Upper lobe of left lung (tissue), 6 donors: ENCODE measurements at regions not wholly inside any gene's neighbourhood (a gene's known extent, or its start where the extent isn't known, plus 50 kb on each side); places are given as distances from the start of the nearest gene placed in this dataset.
"Not testable (repeated sequence)": the region's sequence is repeated elsewhere in the genome, so short reads cannot be mapped to it uniquely, and the experiment has no call there.

Experiments
- ATAC-seq, 2 donors: fragments of 200-7000 bp; cut with Tn5 transposase; one replicate each; pipeline ENCODE4 v1.9.1; 2022; ENCODE audit warnings: mild to moderate bottlenecking in 2 of 2, moderate library complexity in 2 of 2; ENCODE audit not compliant: low FRiP score in 2 of 2
- DNase-seq, 2 donors: peaks; one replicate each; pipeline ENCODE4 v3.0.0-alpha.2; 2019 to 2020
- H3K27ac ChIP-seq, 4 donors: fragments of 200-600 bp; sonication (generic); one replicate each; pipeline ENCODE4 v1.5.1; 2016 to 2019
- H3K27me3 ChIP-seq, 4 donors: fragments of 200-600 bp; sonication (generic); one replicate each; pipeline ENCODE4 v1.5.1; 2017 to 2019
- H3K36me3 ChIP-seq, 4 donors: fragments of 200-600 bp; sonication (generic); one replicate each; pipeline ENCODE4 v1.5.1; 2016 to 2019
- H3K4me1 ChIP-seq, 4 donors: fragments of 200-600 bp; sonication (generic); one replicate each; pipeline ENCODE4 v1.5.1; 2018 to 2019
- H3K4me3 ChIP-seq, 4 donors: fragments of 200-600 bp; sonication (generic); one replicate each; pipeline ENCODE4 v1.5.1; 2017 to 2019; ENCODE audit warnings: mild to moderate bottlenecking in 2 of 4, moderate library complexity in 1 of 4
- H3K9me3 ChIP-seq, 4 donors: fragments of 200-600 bp; sonication (generic); one replicate each; pipeline ENCODE4 v1.5.1; 2018 to 2019
- EP300 ChIP-seq, 4 donors: sonication (generic); formaldehyde crosslinking; IDR thresholded peaks; one replicate each; pipeline ENCODE4 v1.5.1; 2017; ENCODE audit warnings: antibody characterized with exemption in 4 of 4, control low read depth in 2 of 4
- POLR2A ChIP-seq, 4 donors: fragments of 450-650 bp; IDR thresholded peaks; one replicate each; pipeline ENCODE4 v1.5.1; 2016 to 2017; ENCODE audit warnings: antibody characterized with exemption in 4 of 4, mild to moderate bottlenecking in 2 of 4
- POLR2AphosphoS5 ChIP-seq, 2 donors: sonication (generic); formaldehyde crosslinking; IDR thresholded peaks; one replicate each; pipeline ENCODE4 v1.5.1; 2017; ENCODE audit warnings: antibody characterized with exemption in 2 of 2
- WGBS, 2 donors: methylation state at CpG; one replicate each; pipeline ENCODE4 v1.1.5; 2017 to 2018; 5-methylcytosine and 5-hydroxymethylcytosine counted together
- TF ChIP-seq, protein P1 (sequence below), 6 experiments: fragments of 450-650 bp in 4 of 6; fragments of 200-600 bp in 2 of 6; sonication (generic) in 2 of 6; IDR thresholded peaks; one replicate each; pipeline ENCODE4 v1.5.1; 2016 to 2019; ENCODE audit warnings: antibody characterized with exemption in 6 of 6
- donor health status: DM: no; HTN: no; CAD: no; lungs with moderate emphysema.
- donor health status: DM: no; HTN: yes; CAD: no; lungs with severe emphysema.

DNA sequence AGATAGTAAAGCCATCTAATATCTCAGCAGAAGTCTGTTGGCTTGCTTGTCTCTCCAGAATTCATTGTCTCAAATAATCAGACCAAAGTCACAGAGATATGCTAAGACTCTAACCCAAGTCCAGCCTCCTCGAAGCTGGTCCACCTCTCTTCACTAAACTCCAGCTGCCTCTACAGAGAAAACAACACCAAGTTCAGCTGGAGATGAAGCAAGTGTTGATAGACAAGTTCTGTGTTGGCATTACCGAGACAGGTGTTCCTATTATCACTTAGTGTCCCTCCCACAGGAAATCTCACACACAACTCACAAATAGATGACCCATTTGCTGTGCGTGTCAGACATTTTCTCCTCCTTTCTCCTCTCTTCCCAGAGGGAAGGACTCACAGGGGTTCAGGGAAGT is 164.4 kb upstream of the ANKFN1 start:
- no peak for TF ChIP-seq EP300 (IDR thresholded peaks at IDR 0.05)
- TF ChIP-seq, protein P1, sequence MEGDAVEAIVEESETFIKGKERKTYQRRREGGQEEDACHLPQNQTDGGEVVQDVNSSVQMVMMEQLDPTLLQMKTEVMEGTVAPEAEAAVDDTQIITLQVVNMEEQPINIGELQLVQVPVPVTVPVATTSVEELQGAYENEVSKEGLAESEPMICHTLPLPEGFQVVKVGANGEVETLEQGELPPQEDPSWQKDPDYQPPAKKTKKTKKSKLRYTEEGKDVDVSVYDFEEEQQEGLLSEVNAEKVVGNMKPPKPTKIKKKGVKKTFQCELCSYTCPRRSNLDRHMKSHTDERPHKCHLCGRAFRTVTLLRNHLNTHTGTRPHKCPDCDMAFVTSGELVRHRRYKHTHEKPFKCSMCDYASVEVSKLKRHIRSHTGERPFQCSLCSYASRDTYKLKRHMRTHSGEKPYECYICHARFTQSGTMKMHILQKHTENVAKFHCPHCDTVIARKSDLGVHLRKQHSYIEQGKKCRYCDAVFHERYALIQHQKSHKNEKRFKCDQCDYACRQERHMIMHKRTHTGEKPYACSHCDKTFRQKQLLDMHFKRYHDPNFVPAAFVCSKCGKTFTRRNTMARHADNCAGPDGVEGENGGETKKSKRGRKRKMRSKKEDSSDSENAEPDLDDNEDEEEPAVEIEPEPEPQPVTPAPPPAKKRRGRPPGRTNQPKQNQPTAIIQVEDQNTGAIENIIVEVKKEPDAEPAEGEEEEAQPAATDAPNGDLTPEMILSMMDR (IDR thresholded peaks at IDR 0.05): no peak
- no peak for TF ChIP-seq POLR2AphosphoS5 (IDR thresholded peaks at IDR 0.05)
- TF ChIP-seq POLR2A (IDR thresholded peaks at IDR 0.05): no peak
- Histone ChIP-seq H3K27me3 (no peaks in the 10 kb centered on the region), H3K9me3 (no peaks in the 10 kb centered on the region), H3K27ac (no peak overlapping the region), H3K4me3 (no peak overlapping the region), H3K36me3 (no peaks in the 10 kb centered on the region), H3K4me1 (no peaks in the 10 kb centered on the region)
- ATAC-seq (no peak), DNase-seq (no peak)
- WGBS, 2 donors: 72 to 77% methylated on average over 3 of the region's 3 CpGs

- no peaks in the 10 kb centered on the region for H3K36me3 ChIP-seq
- H3K4me3 ChIP-seq: no peak overlapping the region
- ATAC-seq: peak in 1 of 2 donors; percentile 62
- WGBS, 2 donors: 21 to 40% methylated on average over 6 to 10 of the region's 10 CpGs
- H3K27ac ChIP-seq: no peak overlapping the region
- no peaks in the 10 kb centered on the region for H3K9me3 ChIP-seq
- TF ChIP-seq POLR2A (IDR thresholded peaks at IDR 0.05) (no peak), EP300 (IDR thresholded peaks at IDR 0.05) (no peak), POLR2AphosphoS5 (IDR thresholded peaks at IDR 0.05) (no peak)
- TF ChIP-seq, protein P1 (IDR thresholded peaks at IDR 0.05): no peak
- no peak for DNase-seq
- no peaks in the 10 kb centered on the region for H3K27me3 ChIP-seq
- no peaks in the 10 kb centered on the region for H3K4me1 ChIP-seq
These were observed 162.8 kb upstream of the ANKFN1 start for GRCh38 chr17:55990332-55991006.

DNA sequence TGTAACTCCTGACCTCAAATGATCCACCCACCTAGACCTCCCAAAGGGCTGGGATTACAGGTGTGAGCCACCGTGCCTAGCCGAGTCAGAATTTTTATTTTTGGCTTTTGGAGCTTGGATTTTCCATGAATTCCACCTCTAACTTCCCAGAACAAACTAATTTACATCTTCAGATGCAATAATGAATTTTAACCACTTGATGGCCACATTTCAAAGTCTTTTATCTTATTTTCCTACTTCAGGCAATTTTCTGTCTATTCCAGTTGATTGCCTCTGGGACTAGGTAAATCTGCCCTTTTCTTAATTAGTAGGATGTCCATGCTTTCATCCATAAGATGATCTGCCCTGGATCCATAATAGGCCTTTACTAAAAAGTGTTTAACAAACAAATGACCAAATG is 156.4 kb upstream of the ANKFN1 start:
- no peaks in the 10 kb centered on the region for H3K4me1 ChIP-seq
- TF ChIP-seq, protein P1 (IDR thresholded peaks at IDR 0.05): peak in 1 of 6 experiments; percentile 7
- no peak for TF ChIP-seq EP300 (IDR thresholded peaks at IDR 0.05)
- H3K36me3 ChIP-seq: no peaks in the 10 kb centered on the region
- H3K27me3 ChIP-seq: no peaks in the 10 kb centered on the region
- no peak overlapping the region for H3K27ac ChIP-seq
- no peak for ATAC-seq
- H3K4me3 ChIP-seq: no peak overlapping the region
- H3K9me3 ChIP-seq: no peaks in the 10 kb centered on the region
- WGBS, 2 donors: 85% methylated on average over 2 of the region's 2 CpGs
- DNase-seq: no peak

- Histone ChIP-seq H3K4me3 (no peak overlapping the region), H3K27me3 (no peaks in the 10 kb centered on the region), H3K27ac (no peak overlapping the region), H3K36me3 (no peaks in the 10 kb centered on the region), H3K9me3 (no peaks in the 10 kb centered on the region), H3K4me1 (no peaks in the 10 kb centered on the region)
- 87 to 91% methylated on average over 3 of the region's 3 CpGs for WGBS, 2 donors
- ATAC-seq (no peak), DNase-seq (no peak)
- TF ChIP-seq POLR2AphosphoS5 (IDR thresholded peaks at IDR 0.05) (no peak), POLR2A (IDR thresholded peaks at IDR 0.05) (no peak), EP300 (IDR thresholded peaks at IDR 0.05) (no peak)
- TF ChIP-seq, protein P1 (IDR thresholded peaks at IDR 0.05): no peak
These were observed 152.9 kb upstream of the ANKFN1 start for GRCh38 chr17:56000411-56000810.

- H3K9me3 ChIP-seq, H3K4me3 ChIP-seq, H3K36me3 ChIP-seq, H3K4me1 ChIP-seq, ATAC-seq, H3K27ac ChIP-seq, H3K27me3 ChIP-seq: not testable (repeated sequence)
- peak in 1 of 2 donors; percentile 6 for DNase-seq
- 75 to 80% methylated on average over 7 to 8 of the region's 8 CpGs for WGBS, 2 donors
These were observed 150.6 kb upstream of the ANKFN1 start for GRCh38 chr17:56002656-56003055.
